Ascending aorta (tissue), 2 donors: ENCODE measurements at regions not wholly inside any gene's neighbourhood (a gene's known extent, or its start where the extent isn't known, plus 50 kb on each side); places are given as distances from the start of the nearest gene placed in this dataset.

Source experiments
- DNase-seq, 2 donors: peaks; one replicate each; pipeline ENCODE4 v3.0.0-alpha.2; 2019; ENCODE audit warnings: low spot score in 2 of 2
- H3K27ac ChIP-seq, 2 donors: fragments of 200-600 bp; sonication (generic); one replicate each; pipeline ENCODE4 v1.5.1; 2016 to 2017; ENCODE audit warnings: mild to moderate bottlenecking in 1 of 2
- H3K27me3 ChIP-seq: fragments of 200-600 bp; sonication (generic); one replicate; pipeline ENCODE4 v1.5.1; 2017
- H3K36me3 ChIP-seq, 2 donors: fragments of 200-600 bp; sonication (generic); one replicate each; pipeline ENCODE4 v1.5.1; 2016
- H3K4me1 ChIP-seq, 2 donors: fragments of 200-600 bp; sonication (generic); one replicate each; pipeline ENCODE4 v1.5.1; 2016 to 2017; ENCODE audit warnings: mild to moderate bottlenecking in 1 of 2
- H3K4me3 ChIP-seq, 2 donors: fragments of 200-600 bp; sonication (generic); one replicate each; pipeline ENCODE4 v1.5.1; 2016 to 2017; ENCODE audit warnings: mild to moderate bottlenecking in 1 of 2
- H3K9me3 ChIP-seq, 2 donors: fragments of 200-600 bp; sonication (generic); one replicate each; pipeline ENCODE4 v1.5.1; 2016
- CTCF ChIP-seq, 3 experiments: fragments of 200-600 bp in 2 of 3; fragments of 450-650 bp in 1 of 3; sonication (generic) in 2 of 3; IDR thresholded peaks; one replicate each; pipeline ENCODE4 v1.5.1; 2016 to 2019; ENCODE audit warnings: antibody characterized with exemption in 3 of 3, mild to moderate bottlenecking in 1 of 3, moderate library complexity in 1 of 3
- intact Hi-C: fragments of 100-400 bp; cut with DNase I; formaldehyde crosslinking; loops from one replicate; pipeline ENCODE4 v1.15.1; 2023

GRCh38 chr3:59321881-59322540 is 272.2 kb upstream of the CFAP20DC start:
- no peaks in the 10 kb centered on the region for H3K4me1 ChIP-seq
- no peak for DNase-seq
- no peak overlapping the region for H3K27ac ChIP-seq
- H3K9me3 ChIP-seq, result no peaks in the 10 kb centered on the region
- H3K36me3 ChIP-seq, result no peaks in the 10 kb centered on the region
- no peak overlapping the region for H3K4me3 ChIP-seq
- H3K27me3 ChIP-seq, result no peaks in the 10 kb centered on the region
- intact Hi-C loops, result no loop called here
- TF ChIP-seq CTCF (IDR thresholded peaks at IDR 0.05), result no peak

GRCh38 chr3:59320080-59320479 is 270.3 kb upstream of the CFAP20DC start:
- no peaks in the 10 kb centered on the region for H3K9me3 ChIP-seq
- no peak overlapping the region for H3K27ac ChIP-seq
- no peak for DNase-seq
- H3K4me3 ChIP-seq, result no peak overlapping the region
- H3K27me3 ChIP-seq, result no peaks in the 10 kb centered on the region
- H3K36me3 ChIP-seq, result no peaks in the 10 kb centered on the region
- intact Hi-C loops, result no loop called here
- TF ChIP-seq CTCF (IDR thresholded peaks at IDR 0.05), result no peak
- H3K4me1 ChIP-seq, result no peaks in the 10 kb centered on the region

GRCh38 chr3:59319442-59319841 is 269.6 kb upstream of the CFAP20DC start:
- intact Hi-C loops, result no loop called here
- Histone ChIP-seq H3K27me3 (no peaks in the 10 kb centered on the region), H3K36me3 (no peaks in the 10 kb centered on the region), H3K27ac (no peak overlapping the region), H3K4me1 (no peaks in the 10 kb centered on the region), H3K9me3 (no peaks in the 10 kb centered on the region), H3K4me3 (no peak overlapping the region)
- no peak for TF ChIP-seq CTCF (IDR thresholded peaks at IDR 0.05)
- no peak for DNase-seq

- H3K27ac ChIP-seq, result no peak overlapping the region
- H3K4me3 ChIP-seq, result no peak overlapping the region
- H3K9me3 ChIP-seq, result no peaks in the 10 kb centered on the region
- intact Hi-C loops, result no loop called here
- no peaks in the 10 kb centered on the region for H3K27me3 ChIP-seq
- DNase-seq, result no peak
- H3K4me1 ChIP-seq, result no peaks in the 10 kb centered on the region
- no peaks in the 10 kb centered on the region for H3K36me3 ChIP-seq
- no peak for TF ChIP-seq CTCF (IDR thresholded peaks at IDR 0.05)
These were observed 269.1 kb upstream of the CFAP20DC start for GRCh38 chr3:59318881-59319280.

- no peak for DNase-seq
- TF ChIP-seq CTCF (IDR thresholded peaks at IDR 0.05), result no peak
These were observed 267.6 kb upstream of the CFAP20DC start for GRCh38 chr3:59317386-59317785.

More at GRCh38 chr3:59317386-59317785, 267.6 kb upstream of the CFAP20DC start:
- H3K4me1 ChIP-seq, result no peaks in the 10 kb centered on the region
- no peaks in the 10 kb centered on the region for H3K27me3 ChIP-seq
- H3K9me3 ChIP-seq, result no peaks in the 10 kb centered on the region
- no peak overlapping the region for H3K4me3 ChIP-seq
- intact Hi-C loops, result no loop called here
- H3K27ac ChIP-seq, result no peak overlapping the region
- H3K36me3 ChIP-seq, result no peaks in the 10 kb centered on the region
